ENCODE measurements at regions not wholly inside any gene's neighbourhood (a gene's known extent, or its start where the extent isn't known, plus 50 kb on each side); places are given as distances from the start of the nearest gene placed in this dataset.
A peak's percentile ranks its signal among the peaks of the same experiment; 100 is the strongest.

GRCh38 chr12:28027328-28027727 lies 54.8 kb upstream of the PTHLH start:
- H3K4me1 ChIP-seq (ENCODE audit: control insufficient read depth in 2 of 2, insufficient read depth in 1 of 2, low read depth in 1 of 2, low read length in 2 of 2), result no peaks in the 10 kb centered on the region
- no peak overlapping the region for H2BK12ac ChIP-seq (ENCODE audit: low read length)
- no peaks in the 10 kb centered on the region for H3K9me3 ChIP-seq (replicated peaks in 1 of 2; ENCODE audit: control insufficient read depth in 2 of 2, insufficient read depth in 1 of 2, low read depth in 1 of 2, low read length in 2 of 2)
- H3K14ac ChIP-seq (ENCODE audit: low read length), result no peak overlapping the region
- no CpG with 5 or more reads among the region's 5 CpGs for WGBS, 2 donors (ENCODE audit: extremely low coverage in 2 of 2, insufficient read length in 2 of 2, insufficient replicate concordance in 1 of 2)
- H2BK120ac ChIP-seq (ENCODE audit: low read depth, low read length), result no peak overlapping the region
- no peak overlapping the region for H2BK15ac ChIP-seq (ENCODE audit: low read length)
- H3K36me3 ChIP-seq (replicated peaks in 1 of 2; ENCODE audit: control insufficient read depth in 2 of 2, insufficient read depth in 2 of 2, low read length in 2 of 2), result no peaks in the 10 kb centered on the region
- H2BK5ac ChIP-seq (ENCODE audit: low read length), result no peak overlapping the region
- H3K4me3 ChIP-seq (ENCODE audit: low read length in 2 of 2), result no peak overlapping the region
- H3K18ac ChIP-seq (ENCODE audit: low read length), result no peak overlapping the region
- no peak overlapping the region for H4K8ac ChIP-seq (ENCODE audit: low read depth, low read length)
- no peak for DNase-seq (ENCODE audit: low spot score)
- no peak overlapping the region for H2AFZ ChIP-seq (ENCODE audit: low read length)
- H3K23ac ChIP-seq (ENCODE audit: low read depth, low read length, poor library complexity), result no peak overlapping the region
- no peak overlapping the region for H3K4me2 ChIP-seq (ENCODE audit: insufficient read depth, low read length, poor library complexity, severe bottlenecking)
- H3K79me1 ChIP-seq (ENCODE audit: low read depth, low read length), result no peaks in the 10 kb centered on the region
- H2AK5ac ChIP-seq (ENCODE audit: low read depth, low read length), result no peak overlapping the region
- H3K27ac ChIP-seq (replicated peaks; ENCODE audit: low read length), result no peak overlapping the region
- no peak overlapping the region for H4K91ac ChIP-seq (ENCODE audit: low read depth, low read length, poor library complexity)
- no peak overlapping the region for H3K4ac ChIP-seq (ENCODE audit: low read length)
- H3K9ac ChIP-seq (ENCODE audit: low read depth, low read length, poor library complexity), result no peak overlapping the region
- H3K27me3 ChIP-seq (ENCODE audit: control insufficient read depth in 3 of 3, insufficient read depth in 3 of 3, low read depth in 1 of 3, low read length in 3 of 3), result no peaks in the 10 kb centered on the region

DNA sequence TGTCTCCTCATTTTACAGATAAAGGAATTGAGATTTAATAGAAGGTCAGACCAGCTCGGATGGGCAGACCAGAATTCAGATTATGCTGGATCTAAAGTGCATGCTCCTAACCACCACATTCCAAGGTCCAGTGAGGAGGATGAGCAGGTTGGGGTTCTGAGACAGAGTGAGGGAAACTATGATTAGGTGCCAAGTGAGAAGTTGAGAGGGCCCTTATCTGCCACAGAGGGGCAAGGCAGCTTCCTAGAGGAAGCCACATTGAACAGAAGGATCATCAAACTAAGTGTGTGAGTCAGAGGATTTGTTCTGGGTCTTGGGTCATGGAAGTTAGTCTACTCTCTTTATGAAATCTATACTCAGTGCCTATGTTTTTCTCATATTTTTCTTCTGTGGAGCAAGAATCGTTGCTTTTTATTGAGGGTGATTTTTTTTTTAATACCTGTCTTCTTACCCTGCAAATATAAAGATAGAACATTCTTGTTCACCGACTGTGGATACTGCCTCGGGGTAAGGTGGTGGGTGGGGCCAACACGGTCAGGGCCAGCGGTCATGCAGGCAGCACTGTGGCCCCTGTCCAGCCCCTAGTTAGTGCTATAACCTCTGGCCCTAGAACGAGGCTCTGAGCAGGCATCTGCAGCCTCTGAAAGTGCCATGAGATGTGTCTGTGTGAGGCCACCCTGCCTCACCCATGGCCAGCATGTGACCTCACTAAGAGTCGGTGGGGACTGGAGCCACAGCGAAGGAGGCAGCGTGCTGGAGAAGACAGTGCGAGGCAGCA lies 55.6 kb upstream of the PTHLH start:
- H2BK15ac ChIP-seq (ENCODE audit: low read length), result no peak overlapping the region

GRCh38 chr12:28032811-28033537 lies 60.4 kb upstream of the PTHLH start:
- Histone ChIP-seq H2AK5ac (ENCODE audit: low read depth, low read length) (no peak overlapping the region), H3K36me3 (replicated peaks in 1 of 2; ENCODE audit: control insufficient read depth in 2 of 2, insufficient read depth in 2 of 2, low read length in 2 of 2) (no peaks in the 10 kb centered on the region), H3K27ac (replicated peaks; ENCODE audit: low read length) (no peak overlapping the region), H3K9ac (ENCODE audit: low read depth, low read length, poor library complexity) (no peak overlapping the region), H3K9me3 (replicated peaks in 1 of 2; ENCODE audit: control insufficient read depth in 2 of 2, insufficient read depth in 1 of 2, low read depth in 1 of 2, low read length in 2 of 2) (no peaks in the 10 kb centered on the region), H3K4ac (ENCODE audit: low read length) (no peak overlapping the region), H4K91ac (ENCODE audit: low read depth, low read length, poor library complexity) (no peak overlapping the region), H2BK12ac (ENCODE audit: low read length) (no peak overlapping the region), H2BK15ac (ENCODE audit: low read length) (no peak overlapping the region), H3K27me3 (ENCODE audit: control insufficient read depth in 3 of 3, insufficient read depth in 3 of 3, low read depth in 1 of 3, low read length in 3 of 3) (no peaks in the 10 kb centered on the region), H2BK5ac (ENCODE audit: low read length) (no peak overlapping the region), H3K4me2 (ENCODE audit: insufficient read depth, low read length, poor library complexity, severe bottlenecking) (no peak overlapping the region), H2BK120ac (ENCODE audit: low read depth, low read length) (no peak overlapping the region), H3K23ac (ENCODE audit: low read depth, low read length, poor library complexity) (no peak overlapping the region), H3K4me3 (ENCODE audit: low read length in 2 of 2) (no peak overlapping the region), H3K79me1 (ENCODE audit: low read depth, low read length) (no peaks in the 10 kb centered on the region), H3K18ac (ENCODE audit: low read length) (no peak overlapping the region), H4K8ac (ENCODE audit: low read depth, low read length) (no peak overlapping the region), H2AFZ (ENCODE audit: low read length) (peak overlapping the region; percentile 43), H3K14ac (ENCODE audit: low read length) (no peak overlapping the region), H3K4me1 (ENCODE audit: control insufficient read depth in 2 of 2, insufficient read depth in 1 of 2, low read depth in 1 of 2, low read length in 2 of 2) (peaks cover 0 to 2% of the 10 kb centered on the region in 2 donors)
- WGBS, 2 donors (ENCODE audit: extremely low coverage in 2 of 2, insufficient read length in 2 of 2, insufficient replicate concordance in 1 of 2), result no CpG with 5 or more reads among the region's 4 CpGs
- no peak for DNase-seq (ENCODE audit: low spot score)

More for the DNA sequence above, 55.6 kb upstream of the PTHLH start:
- no peak overlapping the region for H2AK5ac ChIP-seq (ENCODE audit: low read depth, low read length)
- H2AFZ ChIP-seq (ENCODE audit: low read length), result no peak overlapping the region
- no peaks in the 10 kb centered on the region for H3K79me1 ChIP-seq (ENCODE audit: low read depth, low read length)
- H3K36me3 ChIP-seq (replicated peaks in 1 of 2; ENCODE audit: control insufficient read depth in 2 of 2, insufficient read depth in 2 of 2, low read length in 2 of 2), result no peaks in the 10 kb centered on the region
- H4K91ac ChIP-seq (ENCODE audit: low read depth, low read length, poor library complexity), result no peak overlapping the region
- no peak overlapping the region for H3K9ac ChIP-seq (ENCODE audit: low read depth, low read length, poor library complexity)
- no peaks in the 10 kb centered on the region for H3K9me3 ChIP-seq (replicated peaks in 1 of 2; ENCODE audit: control insufficient read depth in 2 of 2, insufficient read depth in 1 of 2, low read depth in 1 of 2, low read length in 2 of 2)
- no peak overlapping the region for H3K4ac ChIP-seq (ENCODE audit: low read length)
- H2BK12ac ChIP-seq (ENCODE audit: low read length), result no peak overlapping the region
- H3K27me3 ChIP-seq (ENCODE audit: control insufficient read depth in 3 of 3, insufficient read depth in 3 of 3, low read depth in 1 of 3, low read length in 3 of 3), result no peaks in the 10 kb centered on the region
- peaks cover 0 to 2% of the 10 kb centered on the region in 2 donors for H3K4me1 ChIP-seq (ENCODE audit: control insufficient read depth in 2 of 2, insufficient read depth in 1 of 2, low read depth in 1 of 2, low read length in 2 of 2)
- no peak overlapping the region for H2BK120ac ChIP-seq (ENCODE audit: low read depth, low read length)
- no CpG with 5 or more reads among the region's 11 CpGs for WGBS, 2 donors (ENCODE audit: extremely low coverage in 2 of 2, insufficient read length in 2 of 2, insufficient replicate concordance in 1 of 2)
- no peak overlapping the region for H3K4me2 ChIP-seq (ENCODE audit: insufficient read depth, low read length, poor library complexity, severe bottlenecking)
- H3K18ac ChIP-seq (ENCODE audit: low read length), result no peak overlapping the region
- no peak overlapping the region for H4K8ac ChIP-seq (ENCODE audit: low read depth, low read length)
- no peak overlapping the region for H3K27ac ChIP-seq (replicated peaks; ENCODE audit: low read length)
- no peak overlapping the region for H2BK5ac ChIP-seq (ENCODE audit: low read length)
- no peak overlapping the region for H3K23ac ChIP-seq (ENCODE audit: low read depth, low read length, poor library complexity)
- no peak overlapping the region for H3K14ac ChIP-seq (ENCODE audit: low read length)
- no peak for DNase-seq (ENCODE audit: low spot score)
- H3K4me3 ChIP-seq (ENCODE audit: low read length in 2 of 2), result no peak overlapping the region

GRCh38 chr12:28033538-28033915 lies 61.0 kb upstream of the PTHLH start:
- Histone ChIP-seq H2AFZ (ENCODE audit: low read length) (no peak overlapping the region), H3K4me3 (ENCODE audit: low read length in 2 of 2) (no peak overlapping the region), H2BK12ac (ENCODE audit: low read length) (no peak overlapping the region), H3K18ac (ENCODE audit: low read length) (no peak overlapping the region), H3K27ac (replicated peaks; ENCODE audit: low read length) (no peak overlapping the region), H2BK15ac (ENCODE audit: low read length) (no peak overlapping the region), H3K4me2 (ENCODE audit: insufficient read depth, low read length, poor library complexity, severe bottlenecking) (no peak overlapping the region), H4K91ac (ENCODE audit: low read depth, low read length, poor library complexity) (no peak overlapping the region), H3K4me1 (ENCODE audit: control insufficient read depth in 2 of 2, insufficient read depth in 1 of 2, low read depth in 1 of 2, low read length in 2 of 2) (peaks cover 0 to 2% of the 10 kb centered on the region in 2 donors), H3K27me3 (ENCODE audit: control insufficient read depth in 3 of 3, insufficient read depth in 3 of 3, low read depth in 1 of 3, low read length in 3 of 3) (no peaks in the 10 kb centered on the region), H2BK120ac (ENCODE audit: low read depth, low read length) (no peak overlapping the region), H3K14ac (ENCODE audit: low read length) (no peak overlapping the region), H3K79me1 (ENCODE audit: low read depth, low read length) (no peaks in the 10 kb centered on the region), H2AK5ac (ENCODE audit: low read depth, low read length) (no peak overlapping the region), H4K8ac (ENCODE audit: low read depth, low read length) (no peak overlapping the region), H3K23ac (ENCODE audit: low read depth, low read length, poor library complexity) (no peak overlapping the region), H3K9me3 (replicated peaks in 1 of 2; ENCODE audit: control insufficient read depth in 2 of 2, insufficient read depth in 1 of 2, low read depth in 1 of 2, low read length in 2 of 2) (no peaks in the 10 kb centered on the region), H3K9ac (ENCODE audit: low read depth, low read length, poor library complexity) (no peak overlapping the region), H3K4ac (ENCODE audit: low read length) (no peak overlapping the region), H2BK5ac (ENCODE audit: low read length) (no peak overlapping the region), H3K36me3 (replicated peaks in 1 of 2; ENCODE audit: control insufficient read depth in 2 of 2, insufficient read depth in 2 of 2, low read length in 2 of 2) (no peaks in the 10 kb centered on the region)
- no peak for DNase-seq (ENCODE audit: low spot score)
- WGBS, 2 donors (ENCODE audit: extremely low coverage in 2 of 2, insufficient read length in 2 of 2, insufficient replicate concordance in 1 of 2), result no CpG with 5 or more reads among the region's 2 CpGs

All from neuronal stem cell (in vitro differentiated cells).